Gastroesophageal sphincter (tissue), 4 donors: ENCODE measurements at regions not wholly inside any gene's neighbourhood (a gene's known extent, or its start where the extent isn't known, plus 50 kb on each side); places are given as distances from the start of the nearest gene placed in this dataset.

ENCODE experiments used
- ATAC-seq: fragments of 150-250 bp; one replicate; pipeline ENCODE4 v1.9.1; 2016; ENCODE audit warnings: mild to moderate bottlenecking, moderate library complexity
- H3K27ac ChIP-seq, 4 donors: fragments of 200-600 bp; sonication (generic) in 3 of 4; 1 replicate in 3 of 4; 2 replicates in 1 of 4; pipeline ENCODE4 v1.5.1; 2016 to 2019
- H3K27me3 ChIP-seq: fragments of 200-600 bp; sonication (generic); one replicate; pipeline ENCODE4 v1.5.1; 2019
- H3K36me3 ChIP-seq, 2 donors: fragments of 200-600 bp; sonication (generic); one replicate each; pipeline ENCODE4 v1.5.1; 2019; ENCODE audit warnings: control low read depth in 1 of 2
- H3K4me1 ChIP-seq, 3 donors: fragments of 200-600 bp; sonication (generic); 1 replicate in 2 of 3; 2 replicates in 1 of 3; pipeline ENCODE4 v1.5.1; 2016 to 2019; ENCODE audit warnings: control low read depth in 2 of 3
- H3K4me3 ChIP-seq, 2 donors: fragments of 200-600 bp; sonication (generic); one replicate each; pipeline ENCODE4 v1.5.1; 2019; ENCODE audit warnings: mild to moderate bottlenecking in 1 of 2, moderate library complexity in 1 of 2
- H3K9me3 ChIP-seq, 3 donors: fragments of 200-600 bp; sonication (generic); one replicate each; pipeline ENCODE4 v1.5.1; 2017 to 2019; ENCODE audit warnings: control low read depth in 2 of 3
- CTCF ChIP-seq, 4 experiments: fragments of 200-600 bp in 2 of 4; fragments of 450-650 bp in 2 of 4; sonication (generic) in 1 of 4; IDR thresholded peaks; one replicate each; pipeline ENCODE4 v1.5.1; 2017 to 2019; ENCODE audit warnings: antibody characterized with exemption in 4 of 4, mild to moderate bottlenecking in 2 of 4, moderate library complexity in 2 of 4
- EP300 ChIP-seq: sonication (generic); formaldehyde crosslinking; IDR thresholded peaks from one replicate; pipeline ENCODE4 v1.6.1; 2017; ENCODE audit warnings: antibody characterized with exemption, mild to moderate bottlenecking
- POLR2A ChIP-seq, 2 donors: fragments of 450-650 bp; IDR thresholded peaks; one replicate each; pipeline ENCODE4 v1.6.1; 2017; ENCODE audit warnings: antibody characterized with exemption in 2 of 2, mild to moderate bottlenecking in 2 of 2, moderate library complexity in 1 of 2
- POLR2AphosphoS5 ChIP-seq: sonication (generic); formaldehyde crosslinking; IDR thresholded peaks from one replicate; pipeline ENCODE4 v1.6.1; 2017; ENCODE audit warnings: antibody characterized with exemption
- WGBS, 2 donors: methylation state at CpG; one replicate each; pipeline ENCODE4 v1.1.5; 2018; ENCODE audit warnings: low coverage in 1 of 2; 5-methylcytosine and 5-hydroxymethylcytosine counted together

- H3K9me3 ChIP-seq: no peaks in the 10 kb centered on the region
- TF ChIP-seq CTCF (IDR thresholded peaks at IDR 0.05) (no peak), POLR2A (IDR thresholded peaks at IDR 0.05) (no peak), POLR2AphosphoS5 (no peak), EP300 (no peak)
- no peaks in the 10 kb centered on the region for H3K36me3 ChIP-seq
- ATAC-seq: no peak
- no peak overlapping the region for H3K4me3 ChIP-seq
- H3K27ac ChIP-seq: no peak overlapping the region
- H3K4me1 ChIP-seq: no peaks in the 10 kb centered on the region
- 69 to 81% methylated on average over 4 of the region's 4 CpGs for WGBS, 2 donors
- H3K27me3 ChIP-seq: no peaks in the 10 kb centered on the region
Measured at GRCh38 chr14:84533791-84534190, 996.2 kb upstream of the FLRT2 start.

- TF ChIP-seq EP300: no peak
- no peak for TF ChIP-seq POLR2AphosphoS5
- no peak for TF ChIP-seq CTCF (IDR thresholded peaks at IDR 0.05)
- no peak for TF ChIP-seq POLR2A (IDR thresholded peaks at IDR 0.05)
- Histone ChIP-seq H3K4me3 (no peak overlapping the region), H3K27me3 (no peaks in the 10 kb centered on the region), H3K36me3 (no peaks in the 10 kb centered on the region), H3K27ac (no peak overlapping the region), H3K9me3 (no peaks in the 10 kb centered on the region), H3K4me1 (no peaks in the 10 kb centered on the region)
- no peak for ATAC-seq
Measured at GRCh38 chr14:84535484-84535883, 994.5 kb upstream of the FLRT2 start.

- no peaks in the 10 kb centered on the region for H3K27me3 ChIP-seq
- H3K9me3 ChIP-seq: no peaks in the 10 kb centered on the region
- no peaks in the 10 kb centered on the region for H3K36me3 ChIP-seq
- 75 to 77% methylated on average over 1 of the region's 1 CpG for WGBS, 2 donors
- H3K27ac ChIP-seq: no peak overlapping the region
- no peak for ATAC-seq
- no peak overlapping the region for H3K4me3 ChIP-seq
- no peaks in the 10 kb centered on the region for H3K4me1 ChIP-seq
- TF ChIP-seq EP300 (no peak), POLR2AphosphoS5 (no peak), CTCF (IDR thresholded peaks at IDR 0.05) (no peak), POLR2A (IDR thresholded peaks at IDR 0.05) (no peak)
Measured at GRCh38 chr14:84535976-84536375, 994.0 kb upstream of the FLRT2 start.

GRCh38 chr14:84541018-84541417, 988.9 kb upstream of the FLRT2 start:
- TF ChIP-seq POLR2A (IDR thresholded peaks at IDR 0.05): no peak
- no peak for TF ChIP-seq EP300
- TF ChIP-seq POLR2AphosphoS5: no peak
- TF ChIP-seq CTCF (IDR thresholded peaks at IDR 0.05): no peak
- no peaks in the 10 kb centered on the region for H3K9me3 ChIP-seq
- 36 to 58% methylated on average over 2 of the region's 2 CpGs for WGBS, 2 donors
- no peak for ATAC-seq
- no peak overlapping the region for H3K4me3 ChIP-seq
- H3K27ac ChIP-seq: no peak overlapping the region
- H3K27me3 ChIP-seq: no peaks in the 10 kb centered on the region
- H3K36me3 ChIP-seq: no peaks in the 10 kb centered on the region
- H3K4me1 ChIP-seq: no peaks in the 10 kb centered on the region

GRCh38 chr14:84543859-84544258, 986.1 kb upstream of the FLRT2 start:
- Histone ChIP-seq H3K36me3 (no peaks in the 10 kb centered on the region), H3K27me3 (no peaks in the 10 kb centered on the region), H3K27ac (no peak overlapping the region), H3K4me1 (no peaks in the 10 kb centered on the region), H3K9me3 (no peaks in the 10 kb centered on the region), H3K4me3 (no peak overlapping the region)
- WGBS, 2 donors: 57 to 100% methylated on average over 1 of the region's 1 CpG
- TF ChIP-seq POLR2A (IDR thresholded peaks at IDR 0.05) (no peak), POLR2AphosphoS5 (no peak), CTCF (IDR thresholded peaks at IDR 0.05) (no peak), EP300 (no peak)
- no peak for ATAC-seq
